Astrocyte of the spinal cord (primary cell): ENCODE measurements at regions not wholly inside any gene's neighbourhood (a gene's known extent, or its start where the extent isn't known, plus 50 kb on each side); places are given as distances from the start of the nearest gene placed in this dataset.

Source experiments
- DNase-seq: peaks from one replicate; pipeline ENCODE4 v3.0.0; 2011; ENCODE audit warnings: low read depth, low spot score
- H3K4me3 ChIP-seq: 2 replicates; pipeline ENCODE4 v1.5.1; 2011; ENCODE audit warnings: low read depth, mild to moderate bottlenecking, low read length, moderate library complexity
- CTCF ChIP-seq: IDR thresholded peaks from 2 replicates; pipeline ENCODE4 v1.5.1; 2012; ENCODE audit warnings: low read depth, mild to moderate bottlenecking, low read length, inconsistent platforms
- in situ Hi-C: cut with HindIII; loops from 2 replicates; pipeline ENCODE4 v1.10.0; 2017; ENCODE audit warnings: low sequenced_read_pairs

GRCh38 chr10:100655760-100656421 is 89.5 kb upstream of the PAX2 start:
- no peak overlapping the region for H3K4me3 ChIP-seq
- DNase-seq, result no peak
- in situ Hi-C loops, result no loop called here
- no peak for TF ChIP-seq CTCF

GRCh38 chr10:100656454-100656853 is 88.9 kb upstream of the PAX2 start:
- H3K4me3 ChIP-seq, result no peak overlapping the region
- no peak for DNase-seq
- TF ChIP-seq CTCF, result no peak
- in situ Hi-C loops, result no loop called here

GRCh38 chr10:100658269-100658668 is 87.1 kb upstream of the PAX2 start:
- in situ Hi-C loops, result no loop called here
- no peak for TF ChIP-seq CTCF
- DNase-seq, result no peak
- no peak overlapping the region for H3K4me3 ChIP-seq

GRCh38 chr10:100659361-100660098 is 85.9 kb upstream of the PAX2 start:
- DNase-seq, result no peak
- TF ChIP-seq CTCF, result no peak
- in situ Hi-C loops, result no loop called here
- no peak overlapping the region for H3K4me3 ChIP-seq

- DNase-seq, result no peak
- no peak for TF ChIP-seq CTCF
- in situ Hi-C loops, result no loop called here
- no peak overlapping the region for H3K4me3 ChIP-seq
Observed at GRCh38 chr10:100660365-100660764, 85.0 kb upstream of the PAX2 start.

- in situ Hi-C loops, result no loop called here
- H3K4me3 ChIP-seq, result no peak overlapping the region
- TF ChIP-seq CTCF, result no peak
- DNase-seq, result no peak
Observed at GRCh38 chr10:100660945-100661344, 84.4 kb upstream of the PAX2 start.
